Umbilical cord (tissue), 1 donor: ENCODE measurements at regions not wholly inside any gene's neighbourhood (a gene's known extent, or its start where the extent isn't known, plus 50 kb on each side); places are given as distances from the start of the nearest gene placed in this dataset.
"Not testable (repeated sequence)": the region's sequence is repeated elsewhere in the genome, so short reads cannot be mapped to it uniquely, and the experiment has no call there.

ENCODE experiments used
- DNase-seq: peaks from one replicate; pipeline ENCODE4 v3.0.0-alpha.2; 2015; ENCODE audit warnings: low spot score

GRCh38 chrX:65883556-65883955 is 156.3 kb downstream of the VSIG4 start:
- no peak for DNase-seq

- DNase-seq, result no peak
These were observed 159.7 kb downstream of the VSIG4 start for GRCh38 chrX:65879977-65880799.

- no peak for DNase-seq
These were observed 161.4 kb downstream of the VSIG4 start for GRCh38 chrX:65878456-65878855.

GRCh38 chrX:65877953-65878352 is 161.9 kb downstream of the VSIG4 start:
- no peak for DNase-seq

- not testable (repeated sequence) for DNase-seq
These were observed 164.3 kb downstream of the VSIG4 start for GRCh38 chrX:65875614-65876013.

GRCh38 chrX:65874765-65875164 is 165.1 kb downstream of the VSIG4 start:
- DNase-seq, result peak; percentile 0

- DNase-seq, result no peak
These were observed 165.8 kb downstream of the VSIG4 start for GRCh38 chrX:65874110-65874509.

- no peak for DNase-seq
These were observed 166.5 kb downstream of the VSIG4 start for GRCh38 chrX:65873385-65873784.

GRCh38 chrX:65871671-65872311 is 168.1 kb downstream of the VSIG4 start:
- DNase-seq, result no peak

GRCh38 chrX:65870544-65870943 is 169.3 kb downstream of the VSIG4 start:
- not testable (repeated sequence) for DNase-seq

GRCh38 chrX:65866773-65867172 is 173.1 kb downstream of the VSIG4 start:
- no peak for DNase-seq

GRCh38 chrX:65866146-65866545 is 173.7 kb downstream of the VSIG4 start:
- DNase-seq, result no peak

- DNase-seq, result no peak
These were observed 177.2 kb downstream of the VSIG4 start for GRCh38 chrX:65862638-65863037.

- no peak for DNase-seq
These were observed 180.6 kb downstream of the VSIG4 start for GRCh38 chrX:65859299-65859698.

- DNase-seq, result not testable (repeated sequence)
These were observed 185.4 kb downstream of the VSIG4 start for GRCh38 chrX:65854437-65854836.

- not testable (repeated sequence) for DNase-seq
These were observed 183.9 kb downstream of the MSN start for GRCh38 chrX:65851306-65851705.

- not testable (repeated sequence) for DNase-seq
These were observed 183.4 kb downstream of the MSN start for GRCh38 chrX:65850821-65851220.

GRCh38 chrX:65846974-65847373 is 179.5 kb downstream of the MSN start:
- no peak for DNase-seq

- no peak for DNase-seq
These were observed 173.8 kb downstream of the MSN start for GRCh38 chrX:65841263-65841662.

- DNase-seq, result no peak
These were observed 171.2 kb downstream of the MSN start for GRCh38 chrX:65838674-65839073.

GRCh38 chrX:65837875-65838549 is 170.6 kb downstream of the MSN start:
- no peak for DNase-seq

GRCh38 chrX:65831268-65831667 is 163.8 kb downstream of the MSN start:
- no peak for DNase-seq

- DNase-seq, result no peak
These were observed 161.1 kb downstream of the MSN start for GRCh38 chrX:65828599-65828998.
